ENCODE measurements at regions not wholly inside any gene's neighbourhood (a gene's known extent, or its start where the extent isn't known, plus 50 kb on each side); places are given as distances from the start of the nearest gene placed in this dataset.
"Not testable (repeated sequence)": the region's sequence is repeated elsewhere in the genome, so short reads cannot be mapped to it uniquely, and the experiment has no call there.

DNA sequence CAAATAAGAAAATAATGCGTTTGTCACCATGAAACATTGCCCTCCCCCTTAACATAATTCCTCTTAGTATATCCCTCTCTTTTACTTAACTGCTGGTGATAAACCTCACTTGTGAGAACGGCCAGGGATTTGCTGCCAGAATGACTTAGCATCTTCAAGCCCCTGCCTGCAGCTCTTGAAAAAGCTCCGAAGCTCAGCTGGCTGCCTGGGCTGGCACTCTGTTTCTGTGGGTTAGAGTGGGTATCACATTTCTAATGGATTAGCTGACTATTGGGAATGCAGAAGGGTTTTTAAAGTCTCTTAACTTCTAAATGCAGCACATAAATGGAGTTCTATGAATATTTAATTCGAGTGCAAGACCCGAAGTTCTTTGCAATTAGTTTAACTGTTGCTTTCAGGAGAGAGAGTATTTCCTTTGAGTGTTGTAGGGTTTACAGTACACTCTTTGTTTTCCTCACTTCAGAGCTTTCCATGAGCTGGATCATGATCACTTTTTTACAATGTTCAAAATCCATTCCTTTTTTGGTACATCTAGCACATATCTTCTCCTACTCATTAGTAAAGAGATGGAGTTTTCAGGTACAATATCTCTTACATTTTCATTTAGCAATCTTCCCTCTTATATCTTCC is 124.7 kb upstream of the RBMS3 start:
- no peak for DNase-seq

DNA sequence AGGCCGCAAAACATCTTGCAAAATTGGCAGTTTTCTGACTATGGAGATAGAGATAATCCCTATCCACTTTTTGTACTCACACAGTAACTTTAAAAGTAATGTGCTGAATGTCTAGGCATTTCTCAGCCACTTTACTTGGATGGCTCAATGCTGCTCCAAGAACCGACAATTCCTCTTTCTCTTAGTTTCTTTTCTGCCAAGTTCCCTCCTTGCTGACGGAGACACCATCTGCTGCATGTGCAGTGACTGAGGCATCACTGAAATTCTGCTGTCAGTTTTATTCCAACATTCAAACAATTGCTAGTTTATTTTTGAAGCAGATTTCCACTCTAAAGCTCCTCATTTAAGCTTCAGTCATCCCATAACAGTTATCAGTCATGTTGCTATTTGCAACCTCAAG is 116.0 kb upstream of the RBMS3 start:
- DNase-seq: no peak

DNA sequence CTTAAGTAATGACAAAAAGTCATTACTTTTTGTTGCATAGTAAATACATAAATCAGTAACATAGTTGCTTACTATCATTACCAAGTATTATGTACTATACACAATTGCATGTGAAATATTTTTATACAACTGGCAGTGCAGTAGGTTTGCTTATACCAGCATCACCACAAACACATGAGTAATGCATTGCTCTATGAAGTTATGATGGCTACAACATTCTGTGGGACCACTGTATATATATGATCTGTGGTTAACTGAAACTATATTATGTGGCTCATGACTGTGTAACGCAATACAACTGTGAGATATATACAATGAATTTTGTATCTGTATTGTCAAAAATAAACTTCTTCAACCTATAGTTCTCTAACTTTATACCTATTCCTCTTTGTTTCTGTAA is 113.7 kb upstream of the RBMS3 start:
- no peak for DNase-seq

DNA sequence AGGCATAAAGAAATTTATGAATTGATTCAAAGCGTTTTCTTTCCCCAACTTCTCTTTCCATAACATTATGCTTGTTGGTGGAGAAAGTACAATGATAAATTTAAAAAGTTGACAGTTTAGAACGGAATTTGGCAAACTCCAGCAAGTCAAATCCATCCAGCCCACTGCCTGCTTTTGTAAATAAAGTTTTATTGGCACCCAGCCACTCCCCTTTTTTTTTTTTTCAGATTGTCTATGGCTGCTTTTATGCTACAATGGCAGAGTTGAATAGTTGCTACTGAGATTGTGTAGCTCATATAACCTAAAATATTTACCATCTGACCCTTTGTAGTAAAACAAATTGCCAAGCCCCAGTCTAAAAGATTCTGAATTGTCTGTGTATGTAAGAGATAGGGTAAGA is 112.8 kb upstream of the RBMS3 start:
- no peak for DNase-seq

DNA sequence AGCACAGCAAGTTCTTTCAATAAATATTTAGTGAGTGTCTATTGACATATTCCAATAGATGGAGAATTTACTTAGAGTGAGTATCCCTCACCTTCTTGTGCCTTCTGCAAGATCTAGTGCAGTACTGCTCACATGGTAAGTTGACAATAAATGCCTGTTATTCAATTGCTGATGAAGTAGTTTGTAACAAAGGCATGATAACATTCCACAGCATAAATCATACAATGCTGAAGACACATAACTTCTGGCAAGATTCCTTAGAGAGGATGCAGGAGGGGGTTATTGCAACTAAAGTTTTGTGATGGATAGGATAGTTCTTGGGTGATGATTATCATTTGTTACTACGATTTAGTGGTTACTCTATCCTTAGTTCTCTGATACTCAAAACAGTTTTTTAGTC is 112.2 kb upstream of the RBMS3 start:
- DNase-seq: no peak

DNA sequence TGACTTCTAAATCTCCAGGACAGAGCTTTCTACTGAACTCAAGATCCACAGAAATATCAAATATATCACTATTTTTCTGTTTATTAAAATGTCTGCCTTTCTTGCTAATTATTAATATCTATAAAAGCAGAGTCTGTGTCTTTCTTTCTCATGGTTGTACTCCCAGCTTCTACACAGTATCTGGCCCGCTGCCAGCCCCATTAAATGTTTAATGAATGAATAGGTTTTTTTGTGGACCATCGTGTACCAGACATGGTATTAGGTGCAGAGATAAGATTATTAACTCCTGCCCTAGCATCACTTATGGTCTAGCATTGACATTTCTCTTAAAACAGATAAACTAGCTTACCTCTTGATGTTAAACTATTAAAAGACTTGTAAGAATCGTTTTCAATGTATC is 111.4 kb upstream of the RBMS3 start:
- no peak for DNase-seq

DNA sequence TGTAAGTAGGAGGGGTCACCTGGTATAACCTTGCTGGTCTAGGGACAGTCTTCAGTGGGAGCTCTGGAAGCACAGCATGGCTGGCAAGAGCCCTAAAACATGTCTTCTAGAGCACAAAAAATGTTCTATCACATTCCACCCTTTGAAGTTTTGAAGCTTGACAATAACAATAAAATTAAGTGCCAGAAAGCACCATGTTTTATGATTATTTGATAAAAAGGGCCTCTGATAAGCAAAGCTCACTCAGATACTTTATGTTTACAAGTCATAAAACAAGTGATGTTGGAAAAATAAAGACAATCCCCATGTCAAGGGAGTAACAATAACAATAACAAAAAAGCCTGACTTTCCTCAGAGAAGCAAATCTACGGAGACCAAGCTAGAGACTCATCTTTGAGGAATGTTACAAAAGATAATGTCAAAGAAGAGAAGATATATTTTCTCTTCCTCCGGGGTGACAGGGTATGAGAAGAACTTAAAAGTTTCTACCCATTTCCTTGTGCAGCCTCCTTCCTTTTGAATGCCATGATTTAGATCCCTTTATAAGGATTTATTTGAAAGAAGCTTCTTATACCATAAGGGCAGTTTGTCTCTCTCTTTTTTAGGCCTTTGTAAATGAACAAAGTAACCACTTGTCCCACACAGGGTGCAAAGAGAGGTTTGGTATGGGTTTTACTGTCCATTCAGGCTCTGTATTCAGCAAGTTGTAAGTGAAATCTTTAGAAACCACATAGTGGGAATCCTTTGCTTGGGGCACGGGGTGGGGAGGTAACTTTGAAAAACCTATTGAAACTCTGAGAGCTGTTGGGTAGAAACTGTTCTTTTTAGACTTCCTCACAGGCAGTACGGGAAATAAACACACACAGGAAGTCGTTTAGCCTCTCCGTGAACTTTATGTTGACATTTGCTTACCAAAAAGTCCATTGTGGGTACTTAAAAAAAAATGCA is 109.6 kb upstream of the RBMS3 start:
- no peak for DNase-seq

DNA sequence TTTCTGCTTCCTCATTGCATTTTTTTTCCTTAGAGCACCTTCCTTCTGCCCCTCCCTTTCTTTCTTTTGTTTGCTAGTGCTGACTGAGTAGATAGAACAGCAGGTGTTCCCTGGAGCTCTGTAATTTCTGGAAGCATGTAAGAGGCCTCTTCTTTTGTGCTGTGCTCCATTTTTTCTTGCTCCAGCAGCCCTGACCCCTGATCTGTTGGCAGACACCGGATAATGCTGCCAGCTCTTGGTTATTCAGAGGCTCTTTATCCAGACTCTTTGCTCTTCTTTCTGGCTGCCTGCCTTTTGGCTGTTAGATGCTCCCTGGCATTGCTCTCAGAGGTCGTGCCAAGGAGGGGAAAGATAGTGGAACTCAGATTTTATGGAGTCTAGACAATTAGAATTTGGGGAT is 104.4 kb upstream of the RBMS3 start:
- DNase-seq: no peak

DNA sequence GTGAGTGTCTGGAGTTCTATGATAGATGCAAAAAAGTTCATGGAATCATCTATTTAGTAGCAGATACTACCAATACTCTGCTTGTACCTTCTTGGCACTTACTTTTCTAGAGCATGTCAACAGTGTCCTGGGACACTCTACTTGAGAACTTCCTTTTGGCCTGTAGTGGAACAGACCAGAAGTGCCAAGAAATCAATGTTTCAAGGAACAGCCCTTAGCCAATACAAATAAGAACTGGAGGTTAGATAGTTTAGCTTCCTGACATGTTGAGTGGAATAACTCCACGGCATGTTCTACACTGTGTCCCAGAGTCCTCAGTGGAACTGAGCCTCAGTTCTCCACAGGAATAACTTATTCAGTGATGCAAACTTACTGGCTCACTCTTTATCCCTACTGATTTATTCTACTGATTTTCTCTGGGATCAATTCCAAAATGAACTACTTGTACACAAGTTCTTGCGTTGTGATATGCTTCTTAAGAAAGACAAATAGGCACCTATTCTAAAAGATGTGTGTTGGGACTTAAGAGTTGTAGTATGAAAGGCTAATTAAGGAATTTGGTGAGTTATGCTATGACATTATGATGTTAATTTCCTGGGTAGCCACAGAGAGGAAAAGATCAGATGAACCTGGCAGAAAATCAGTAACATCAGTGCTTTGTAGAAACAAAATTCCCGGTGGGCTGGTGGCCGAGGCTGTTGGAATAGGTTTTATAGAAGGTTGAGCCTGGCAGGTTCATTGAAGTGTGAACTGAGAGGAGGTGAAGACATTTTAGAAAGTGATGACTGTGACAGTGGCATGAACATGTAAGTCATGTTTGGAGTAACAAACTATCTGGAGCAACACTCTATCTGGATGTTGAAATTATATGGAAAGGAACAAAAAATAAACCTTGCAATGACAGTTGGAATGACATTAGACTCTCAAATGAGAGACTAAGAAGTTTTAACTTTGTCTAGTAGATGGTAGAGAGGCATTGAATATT is 101.8 kb upstream of the RBMS3 start:
- no peak for DNase-seq

DNA sequence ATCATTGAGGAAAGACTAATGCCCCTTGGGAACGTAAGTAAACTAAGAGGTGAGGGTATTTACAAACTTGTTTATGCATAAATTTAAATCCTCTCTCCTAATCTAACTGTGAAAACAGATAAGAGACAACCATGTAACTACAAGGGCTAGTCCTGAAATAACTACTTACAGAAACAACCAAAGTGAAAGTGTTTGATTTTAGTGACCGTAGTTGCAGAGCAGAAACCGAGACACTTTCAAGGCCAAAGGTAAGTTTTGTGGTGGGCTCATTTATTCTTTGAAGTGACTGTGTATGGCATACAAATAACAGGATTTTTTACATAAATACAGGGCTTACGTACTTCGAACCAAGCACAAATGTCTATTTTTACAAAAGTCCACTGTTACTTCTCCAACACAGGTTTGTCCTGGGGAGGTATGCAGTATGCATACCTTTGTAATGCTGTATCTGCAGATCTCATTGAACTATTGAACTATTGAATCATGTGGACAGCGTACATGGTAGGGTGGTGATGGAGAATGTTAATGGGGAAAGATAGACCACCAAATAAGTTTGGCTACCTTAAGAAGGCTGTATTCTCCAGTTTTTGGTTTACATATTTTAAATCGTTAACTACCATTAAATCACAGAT is 99.6 kb upstream of the RBMS3 start:
- DNase-seq: no peak

DNA sequence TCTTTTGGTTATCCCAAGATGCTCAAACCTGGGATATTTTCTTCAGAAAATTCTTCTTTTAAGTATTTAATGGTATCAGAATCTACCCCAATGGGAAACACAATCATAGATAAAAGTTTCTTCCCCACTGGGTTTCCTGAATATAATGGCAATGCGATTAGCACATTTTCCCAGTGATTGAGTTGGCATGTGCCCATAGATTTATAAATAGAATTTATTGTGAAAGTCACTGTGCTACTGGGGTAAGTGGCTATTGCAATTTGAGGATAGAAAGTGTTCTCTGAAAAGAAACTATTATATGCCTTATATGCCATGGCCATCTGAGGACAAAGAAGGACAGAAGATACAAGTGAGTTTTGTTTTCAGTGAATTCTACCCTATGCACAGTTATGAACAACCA is 99.0 kb upstream of the RBMS3 start:
- DNase-seq: no peak

DNA sequence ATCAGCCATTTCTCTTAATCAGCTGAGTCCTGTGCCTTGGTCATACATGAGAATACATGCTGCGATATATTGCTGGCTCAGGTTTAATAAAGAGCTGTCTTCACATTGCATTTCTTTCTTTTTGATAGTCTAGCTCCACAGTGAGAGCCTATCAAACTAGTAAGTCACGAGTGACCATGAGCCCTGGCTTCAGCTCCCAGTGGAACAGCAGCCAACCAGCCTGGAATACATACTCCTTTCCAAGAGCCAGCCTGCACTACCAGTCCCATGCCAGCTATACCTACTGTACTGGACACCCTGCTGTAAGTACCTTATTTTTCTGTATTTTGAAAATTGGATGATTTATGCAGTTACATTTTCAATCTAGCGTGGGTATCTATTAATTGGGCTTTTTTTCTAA is 98.0 kb upstream of the RBMS3 start:
- not testable (repeated sequence) for DNase-seq

DNA sequence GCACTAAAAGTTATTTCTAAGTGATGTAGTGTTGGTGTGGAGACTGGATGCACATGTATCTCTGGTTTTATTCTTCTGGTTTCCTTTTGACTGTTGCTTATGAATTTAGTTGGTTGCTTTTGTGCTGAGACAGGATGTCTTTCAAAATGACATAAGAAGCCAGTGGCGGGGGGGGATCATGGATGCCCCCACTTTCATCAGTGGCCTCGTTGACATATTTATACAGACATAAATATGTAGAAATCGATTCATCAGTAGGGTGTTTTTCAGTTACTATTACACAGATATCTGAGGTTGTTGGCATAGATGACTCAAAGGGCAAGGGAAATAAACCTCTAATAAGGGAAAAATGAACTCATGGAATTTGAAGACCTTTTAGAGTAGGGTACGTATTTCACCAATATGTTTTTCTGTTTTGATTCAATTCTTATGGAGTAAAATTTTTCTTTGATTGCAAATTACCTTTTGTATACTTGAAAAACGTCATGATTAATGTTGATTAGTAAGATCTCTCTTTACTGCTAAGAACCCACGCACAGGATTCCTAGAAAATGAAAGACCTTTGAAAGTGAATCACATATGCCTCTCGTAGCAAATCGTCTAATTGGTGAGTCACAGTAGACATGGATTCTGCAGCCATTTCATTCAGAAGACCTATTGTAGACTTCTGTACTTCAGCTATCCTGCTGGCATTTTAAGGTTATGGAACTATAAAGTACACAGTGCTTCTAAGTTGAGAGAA is 97.4 kb upstream of the RBMS3 start:
- peak in 1 of 2 donors; percentile 2 for DNase-seq

DNA sequence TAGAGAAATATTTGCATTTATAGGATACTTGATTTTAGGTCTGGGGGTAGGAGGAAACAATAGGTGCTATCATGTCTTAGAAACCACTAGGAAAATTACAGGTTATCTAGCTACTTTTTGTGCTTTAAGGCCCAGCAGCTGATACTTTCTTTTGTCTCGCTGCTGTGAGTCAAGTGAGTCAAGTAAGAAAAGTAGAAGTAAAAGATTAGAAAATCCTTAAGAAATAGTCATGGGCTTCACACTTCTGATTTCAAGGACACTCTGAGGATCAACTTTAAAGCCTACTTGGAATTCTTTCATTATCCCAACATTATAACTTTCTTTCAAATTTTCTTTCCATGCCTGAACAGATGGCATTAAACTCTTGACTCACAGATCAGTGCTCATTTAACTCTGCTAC is 95.2 kb upstream of the RBMS3 start:
- DNase-seq: no peak

DNA sequence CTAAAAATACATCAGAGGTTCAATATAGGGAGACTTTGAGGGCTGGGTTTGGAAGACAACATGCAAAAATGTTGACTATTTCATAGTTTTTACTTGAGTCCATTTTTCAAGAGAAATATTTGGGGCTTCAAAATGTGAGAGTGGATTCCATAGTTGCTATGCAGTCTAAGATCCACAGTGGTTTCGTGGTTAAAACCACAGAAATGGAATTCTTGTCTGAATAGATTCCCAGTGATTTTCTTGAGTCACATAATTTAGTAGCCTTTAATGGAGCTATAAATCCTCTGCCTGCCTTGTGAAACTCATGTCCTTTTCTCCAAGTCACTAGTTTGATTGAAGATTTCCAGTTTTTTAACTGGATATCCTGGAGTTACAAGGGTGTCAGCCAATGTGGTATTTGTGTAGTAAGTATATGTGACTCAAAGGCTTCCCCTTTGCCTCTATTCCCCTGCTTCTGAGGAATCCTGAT is 94.7 kb upstream of the RBMS3 start:
- DNase-seq: no peak

DNA sequence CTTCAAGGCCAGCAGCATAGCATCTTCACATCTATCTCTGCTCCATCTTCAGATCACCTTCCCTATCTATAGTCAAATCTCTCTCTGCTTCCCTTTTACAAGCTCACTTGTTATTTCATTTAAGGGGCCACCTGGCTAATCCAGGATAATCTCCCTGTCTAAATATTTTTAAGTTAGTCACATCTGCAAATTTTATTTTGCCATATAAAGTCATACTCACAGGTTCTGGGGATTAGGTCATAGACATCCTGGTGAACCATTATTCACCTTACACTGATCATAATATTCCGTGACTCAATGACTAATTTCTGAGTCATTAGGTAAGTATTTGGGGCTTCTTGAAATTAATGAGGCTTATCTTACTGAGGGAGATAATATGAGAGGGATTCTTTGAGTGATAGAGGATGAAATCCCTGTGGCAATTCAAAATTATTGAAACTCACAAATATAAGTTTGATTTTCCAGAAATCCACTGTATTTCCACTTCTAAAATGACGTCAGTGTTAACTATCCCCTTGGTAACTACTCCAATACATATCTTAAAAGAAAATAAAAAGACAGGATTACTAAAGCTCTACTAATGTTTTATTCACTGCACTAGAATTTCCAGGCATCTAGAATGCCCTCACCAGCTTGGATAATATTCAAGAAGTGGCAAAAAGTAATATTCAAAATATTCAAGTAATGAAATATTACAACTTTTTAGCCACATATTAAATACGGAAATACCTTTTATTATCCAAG is 93.7 kb upstream of the RBMS3 start:
- no peak for DNase-seq

DNA sequence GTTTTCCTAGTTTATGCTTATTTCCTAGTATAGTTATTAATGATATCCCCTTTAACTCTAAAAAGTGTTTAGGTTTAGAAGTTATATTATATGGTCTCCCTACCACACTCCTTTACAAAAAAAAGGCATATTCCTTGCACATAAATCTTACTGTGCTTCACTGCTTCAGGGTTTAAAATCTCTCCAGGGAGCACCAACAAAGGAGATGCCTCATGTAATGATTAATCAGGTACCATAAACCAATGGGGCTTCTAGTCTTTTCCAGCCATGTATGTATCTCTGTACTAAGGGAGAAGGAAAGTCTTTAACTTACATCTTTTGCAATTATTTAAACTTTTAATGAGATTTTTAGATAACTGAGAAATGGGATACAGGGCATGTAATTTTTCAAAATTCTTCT is 91.5 kb upstream of the RBMS3 start:
- no peak for DNase-seq

DNA sequence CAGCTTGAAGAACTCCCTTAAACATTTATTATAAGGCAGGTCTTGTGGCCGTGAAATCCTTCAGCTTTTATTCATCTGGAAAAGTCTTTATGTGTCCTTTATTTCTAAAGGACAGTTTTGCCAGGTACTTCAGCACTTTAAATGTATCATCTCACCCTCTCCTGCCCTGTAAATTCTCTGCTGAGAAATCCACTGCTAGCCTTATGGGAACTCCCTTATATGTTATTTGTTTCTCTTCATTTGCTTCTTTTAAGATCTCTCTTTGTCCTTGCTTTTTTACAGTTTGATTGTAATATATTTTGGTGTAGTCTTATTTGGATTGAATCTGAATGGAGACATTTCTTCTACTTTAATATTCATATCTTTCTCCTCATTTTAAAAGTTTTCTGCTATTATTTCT is 86.7 kb upstream of the RBMS3 start:
- DNase-seq: no peak

DNA sequence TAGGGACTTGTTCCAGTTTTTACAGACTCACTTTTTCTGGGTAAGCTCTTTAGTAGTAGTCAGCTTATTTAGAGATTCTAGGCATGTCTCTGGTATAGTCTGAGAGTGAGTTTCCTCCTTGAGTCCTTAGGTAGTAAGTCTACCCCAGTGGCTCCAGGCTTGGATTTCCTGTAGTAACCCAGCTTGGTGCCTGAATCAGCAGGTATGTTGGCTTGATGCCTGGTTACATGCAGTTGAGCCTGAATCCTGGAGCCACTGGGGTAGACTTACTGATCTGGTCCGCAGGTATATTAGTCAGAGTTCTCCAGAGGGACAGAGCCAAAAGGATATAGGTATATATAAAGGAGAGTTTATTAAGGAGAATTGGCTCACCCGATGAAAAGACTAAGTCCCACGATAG is 85.8 kb upstream of the RBMS3 start:
- DNase-seq: no peak

DNA sequence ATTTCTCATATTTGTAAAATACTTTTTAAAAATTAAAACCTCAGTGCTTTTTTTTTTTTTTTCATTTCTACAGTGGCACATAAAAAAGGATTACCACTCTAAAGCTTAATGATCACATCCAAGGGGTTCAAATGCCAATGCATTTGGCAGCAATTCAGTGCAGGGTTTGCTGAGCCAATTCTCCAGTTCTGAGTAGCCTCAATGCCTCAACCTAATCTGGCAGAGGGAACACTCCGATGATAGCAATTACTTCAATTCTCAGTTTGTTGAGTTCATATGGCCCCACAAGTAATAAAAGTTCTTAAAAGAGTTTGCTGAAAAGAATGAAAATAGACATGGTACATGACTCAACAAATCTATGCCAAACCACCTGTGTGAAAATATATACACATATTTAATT is 79.3 kb upstream of the RBMS3 start:
- no peak for DNase-seq

DNA sequence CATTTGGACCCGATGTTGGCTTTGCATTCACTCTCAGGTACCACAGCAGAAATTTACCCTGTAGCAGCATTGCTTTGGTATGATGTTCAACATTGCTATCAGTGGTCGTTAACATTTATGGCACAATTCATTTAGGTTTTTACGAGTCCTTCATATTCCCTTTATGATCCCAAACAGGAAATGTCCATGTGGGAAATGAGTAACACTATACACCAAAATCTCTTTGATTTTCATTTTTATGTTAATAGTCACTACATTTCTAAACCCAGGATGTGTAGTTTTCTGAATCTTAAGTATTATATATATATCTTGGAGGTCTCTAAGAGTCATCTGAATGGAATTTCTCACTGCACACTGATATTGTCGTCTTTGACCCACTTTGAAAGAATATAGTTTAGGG is 78.5 kb upstream of the RBMS3 start:
- no peak for DNase-seq
